T-helper 2 cell treated with Interferon-gamma antibody and Interleukin-4, amounts not matched to agents 5 μg/mL and 100 μg/mL, for 36 hours (primary cell): ENCODE measurements at regions not wholly inside any gene's neighbourhood (a gene's known extent, or its start where the extent isn't known, plus 50 kb on each side); places are given as distances from the start of the nearest gene placed in this dataset.

Source experiments
- DNase-seq: peaks from one replicate; pipeline ENCODE4 v3.0.0; 2021; ENCODE audit warnings: low spot score
- H3K27ac Mint-ChIP-seq: one replicate; pipeline ENCODE4 v1.8.0; 2021; ENCODE audit warnings: mild to moderate bottlenecking, mixed read lengths
- H3K27me3 Mint-ChIP-seq: one replicate; pipeline ENCODE4 v1.8.0; 2021; ENCODE audit warnings: low read depth, mixed read lengths
- H3K36me3 Mint-ChIP-seq: one replicate; pipeline ENCODE4 v1.8.0; 2021; ENCODE audit warnings: low read depth, mixed read lengths
- H3K4me1 Mint-ChIP-seq: one replicate; pipeline ENCODE4 v1.8.0; 2021; ENCODE audit warnings: low read depth, mixed read lengths
- H3K4me3 Mint-ChIP-seq: one replicate; pipeline ENCODE4 v1.8.0; 2022; ENCODE audit warnings: mild to moderate bottlenecking, moderate library complexity, mixed read lengths
- H3K9me3 Mint-ChIP-seq: one replicate; pipeline ENCODE4 v1.8.0; 2021; ENCODE audit warnings: mixed read lengths

GRCh38 chr17:12409082-12409481 lies 256.6 kb upstream of the MYOCD start:
- H3K4me1 Mint-ChIP-seq = no peaks in the 10 kb centered on the region
- no peaks in the 10 kb centered on the region for H3K36me3 Mint-ChIP-seq
- peaks cover 27% of the 10 kb centered on the region for H3K9me3 Mint-ChIP-seq

GRCh38 chr17:12410717-12411116 lies 255.0 kb upstream of the MYOCD start:
- Mint-ChIP-seq H3K4me3 (no peak overlapping the region), H3K36me3 (no peaks in the 10 kb centered on the region), H3K4me1 (no peaks in the 10 kb centered on the region), H3K9me3 (peaks cover 30% of the 10 kb centered on the region), H3K27ac (no peak overlapping the region), H3K27me3 (no peaks in the 10 kb centered on the region)
- no peak for DNase-seq

More at GRCh38 chr17:12409082-12409481, 256.6 kb upstream of the MYOCD start:
- no peaks in the 10 kb centered on the region for H3K27me3 Mint-ChIP-seq
- H3K4me3 Mint-ChIP-seq = no peak overlapping the region
- no peak for DNase-seq
- H3K27ac Mint-ChIP-seq = no peak overlapping the region

- no peak overlapping the region for H3K27ac Mint-ChIP-seq
- H3K27me3 Mint-ChIP-seq = no peaks in the 10 kb centered on the region
- H3K4me3 Mint-ChIP-seq = no peak overlapping the region
- DNase-seq = no peak
- H3K4me1 Mint-ChIP-seq = no peaks in the 10 kb centered on the region
- no peaks in the 10 kb centered on the region for H3K36me3 Mint-ChIP-seq
- peaks cover 49% of the 10 kb centered on the region for H3K9me3 Mint-ChIP-seq
These were observed 250.7 kb upstream of the MYOCD start for GRCh38 chr17:12415031-12415430.

GRCh38 chr17:12421077-12421476 lies 244.6 kb upstream of the MYOCD start:
- H3K4me3 Mint-ChIP-seq = no peak overlapping the region
- H3K27me3 Mint-ChIP-seq = no peaks in the 10 kb centered on the region
- no peak overlapping the region for H3K27ac Mint-ChIP-seq
- no peaks in the 10 kb centered on the region for H3K36me3 Mint-ChIP-seq
- DNase-seq = no peak
- peaks cover 53% of the 10 kb centered on the region for H3K9me3 Mint-ChIP-seq
- no peaks in the 10 kb centered on the region for H3K4me1 Mint-ChIP-seq

- no peak for DNase-seq
- no peak overlapping the region for H3K4me3 Mint-ChIP-seq
- H3K27ac Mint-ChIP-seq = no peak overlapping the region
- H3K9me3 Mint-ChIP-seq = peaks cover 56% of the 10 kb centered on the region
- no peaks in the 10 kb centered on the region for H3K36me3 Mint-ChIP-seq
- H3K27me3 Mint-ChIP-seq = no peaks in the 10 kb centered on the region
- no peaks in the 10 kb centered on the region for H3K4me1 Mint-ChIP-seq
These were observed 243.9 kb upstream of the MYOCD start for GRCh38 chr17:12421646-12422306.

- no peak for DNase-seq
- no peaks in the 10 kb centered on the region for H3K4me1 Mint-ChIP-seq
- H3K36me3 Mint-ChIP-seq = no peaks in the 10 kb centered on the region
- no peak overlapping the region for H3K4me3 Mint-ChIP-seq
- H3K27ac Mint-ChIP-seq = no peak overlapping the region
- no peaks in the 10 kb centered on the region for H3K27me3 Mint-ChIP-seq
- peaks cover 48% of the 10 kb centered on the region for H3K9me3 Mint-ChIP-seq
These were observed 243.0 kb upstream of the MYOCD start for GRCh38 chr17:12422651-12423050.

GRCh38 chr17:12423337-12423736 lies 242.4 kb upstream of the MYOCD start:
- Mint-ChIP-seq H3K27ac (no peak overlapping the region), H3K27me3 (no peaks in the 10 kb centered on the region), H3K4me3 (no peak overlapping the region), H3K9me3 (peaks cover 42% of the 10 kb centered on the region), H3K36me3 (no peaks in the 10 kb centered on the region), H3K4me1 (no peaks in the 10 kb centered on the region)
- no peak for DNase-seq

GRCh38 chr17:12429116-12429515 lies 236.6 kb upstream of the MYOCD start:
- Mint-ChIP-seq H3K9me3 (peaks cover 48% of the 10 kb centered on the region), H3K27me3 (no peaks in the 10 kb centered on the region), H3K4me3 (no peak overlapping the region), H3K4me1 (no peaks in the 10 kb centered on the region), H3K27ac (no peak overlapping the region), H3K36me3 (no peaks in the 10 kb centered on the region)
- DNase-seq = no peak

- no peak for DNase-seq
- Mint-ChIP-seq H3K27me3 (no peaks in the 10 kb centered on the region), H3K27ac (no peak overlapping the region), H3K9me3 (peaks cover 42% of the 10 kb centered on the region), H3K4me1 (no peaks in the 10 kb centered on the region), H3K4me3 (no peak overlapping the region), H3K36me3 (no peaks in the 10 kb centered on the region)
These were observed 234.5 kb upstream of the MYOCD start for GRCh38 chr17:12431188-12431587.

GRCh38 chr17:12438212-12438611 lies 227.5 kb upstream of the MYOCD start:
- no peaks in the 10 kb centered on the region for H3K36me3 Mint-ChIP-seq
- H3K27ac Mint-ChIP-seq = no peak overlapping the region
- H3K9me3 Mint-ChIP-seq = peaks cover 63% of the 10 kb centered on the region
- H3K4me1 Mint-ChIP-seq = no peaks in the 10 kb centered on the region
- no peak for DNase-seq
- H3K27me3 Mint-ChIP-seq = no peaks in the 10 kb centered on the region
- H3K4me3 Mint-ChIP-seq = no peak overlapping the region

GRCh38 chr17:12438813-12439586 lies 226.7 kb upstream of the MYOCD start:
- Mint-ChIP-seq H3K4me3 (no peak overlapping the region), H3K9me3 (peaks cover 61% of the 10 kb centered on the region), H3K27ac (no peak overlapping the region), H3K4me1 (no peaks in the 10 kb centered on the region), H3K27me3 (no peaks in the 10 kb centered on the region), H3K36me3 (no peaks in the 10 kb centered on the region)
- DNase-seq = no peak

GRCh38 chr17:12445331-12445730 lies 220.4 kb upstream of the MYOCD start:
- DNase-seq = no peak
- no peaks in the 10 kb centered on the region for H3K4me1 Mint-ChIP-seq
- no peak overlapping the region for H3K4me3 Mint-ChIP-seq
- H3K27ac Mint-ChIP-seq = no peak overlapping the region
- no peaks in the 10 kb centered on the region for H3K27me3 Mint-ChIP-seq
- peaks cover 49% of the 10 kb centered on the region for H3K9me3 Mint-ChIP-seq
- H3K36me3 Mint-ChIP-seq = no peaks in the 10 kb centered on the region

GRCh38 chr17:12457493-12457892 lies 208.2 kb upstream of the MYOCD start:
- Mint-ChIP-seq H3K36me3 (no peaks in the 10 kb centered on the region), H3K4me3 (no peak overlapping the region), H3K9me3 (peaks cover 30% of the 10 kb centered on the region), H3K4me1 (no peaks in the 10 kb centered on the region), H3K27me3 (no peaks in the 10 kb centered on the region), H3K27ac (no peak overlapping the region)
- no peak for DNase-seq

- Mint-ChIP-seq H3K36me3 (no peaks in the 10 kb centered on the region), H3K4me3 (no peak overlapping the region), H3K4me1 (no peaks in the 10 kb centered on the region), H3K27me3 (no peaks in the 10 kb centered on the region), H3K27ac (no peak overlapping the region), H3K9me3 (peaks cover 38% of the 10 kb centered on the region)
- no peak for DNase-seq
These were observed 206.0 kb upstream of the MYOCD start for GRCh38 chr17:12459736-12460135.
